ENCODE measurements at regions not wholly inside any gene's neighbourhood (a gene's known extent, or its start where the extent isn't known, plus 50 kb on each side); places are given as distances from the start of the nearest gene placed in this dataset.

DNA sequence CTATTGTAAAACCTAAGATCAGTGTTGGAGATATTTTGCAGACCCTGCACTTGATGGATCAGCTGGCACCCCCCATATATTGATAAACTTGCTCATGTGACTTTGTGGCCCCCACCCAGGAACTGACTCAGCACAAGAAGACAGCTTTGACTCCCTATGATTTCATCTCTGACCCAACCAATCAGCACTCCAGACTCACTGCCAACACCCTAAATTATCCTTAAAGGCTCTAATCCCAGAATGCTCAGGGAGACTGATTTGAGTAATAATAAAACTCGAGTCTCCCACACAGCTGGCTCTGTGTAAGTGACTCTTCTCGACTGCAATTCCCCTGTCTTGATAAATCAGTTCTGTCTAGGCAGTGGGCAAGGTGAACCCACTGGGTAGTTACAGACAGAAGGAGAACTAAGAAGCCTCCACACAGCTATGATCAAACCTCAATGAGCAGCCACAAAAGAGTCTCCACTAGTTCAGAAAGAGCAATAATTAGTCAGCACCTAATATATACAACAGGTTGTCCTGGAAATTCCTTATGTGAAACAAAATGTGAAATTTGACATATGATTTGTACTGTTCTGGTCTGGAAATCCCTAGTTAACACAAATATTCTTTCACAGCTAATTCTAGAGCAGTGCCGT lies 52.2 kb downstream of the ACTL7B start:
- TF ChIP-seq, protein P1, sequence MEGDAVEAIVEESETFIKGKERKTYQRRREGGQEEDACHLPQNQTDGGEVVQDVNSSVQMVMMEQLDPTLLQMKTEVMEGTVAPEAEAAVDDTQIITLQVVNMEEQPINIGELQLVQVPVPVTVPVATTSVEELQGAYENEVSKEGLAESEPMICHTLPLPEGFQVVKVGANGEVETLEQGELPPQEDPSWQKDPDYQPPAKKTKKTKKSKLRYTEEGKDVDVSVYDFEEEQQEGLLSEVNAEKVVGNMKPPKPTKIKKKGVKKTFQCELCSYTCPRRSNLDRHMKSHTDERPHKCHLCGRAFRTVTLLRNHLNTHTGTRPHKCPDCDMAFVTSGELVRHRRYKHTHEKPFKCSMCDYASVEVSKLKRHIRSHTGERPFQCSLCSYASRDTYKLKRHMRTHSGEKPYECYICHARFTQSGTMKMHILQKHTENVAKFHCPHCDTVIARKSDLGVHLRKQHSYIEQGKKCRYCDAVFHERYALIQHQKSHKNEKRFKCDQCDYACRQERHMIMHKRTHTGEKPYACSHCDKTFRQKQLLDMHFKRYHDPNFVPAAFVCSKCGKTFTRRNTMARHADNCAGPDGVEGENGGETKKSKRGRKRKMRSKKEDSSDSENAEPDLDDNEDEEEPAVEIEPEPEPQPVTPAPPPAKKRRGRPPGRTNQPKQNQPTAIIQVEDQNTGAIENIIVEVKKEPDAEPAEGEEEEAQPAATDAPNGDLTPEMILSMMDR (IDR thresholded peaks at IDR 0.05) = no peak
- Histone ChIP-seq H3K4me3 (no peak overlapping the region), H3K27ac (no peak overlapping the region)
- DNase-seq (ENCODE audit: low spot score) = no peak

DNA sequence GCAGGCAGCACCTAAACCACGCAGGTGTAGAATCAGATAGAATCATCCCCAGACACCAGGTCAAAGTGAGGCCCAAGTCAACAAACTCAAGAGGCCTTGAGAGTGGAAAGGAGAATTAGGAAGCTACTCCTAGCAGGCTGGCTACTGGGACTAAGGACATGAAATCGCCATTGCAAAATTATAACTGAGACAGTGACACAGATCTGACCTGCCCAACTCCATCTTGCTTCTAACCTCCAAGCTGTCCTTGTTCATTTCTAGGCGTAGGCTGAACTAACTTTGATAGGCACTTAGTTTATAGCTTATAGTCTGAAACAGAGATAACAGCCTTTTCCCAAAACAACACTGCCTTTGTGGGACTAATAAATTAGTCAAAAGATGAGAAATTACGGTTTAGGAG lies 52.8 kb downstream of the ACTL7B start:
- Histone ChIP-seq H3K27ac (no peak overlapping the region), H3K4me3 (no peak overlapping the region)
- no peak for DNase-seq (ENCODE audit: low spot score)
- TF ChIP-seq, protein P1 (IDR thresholded peaks at IDR 0.05) = no peak

DNA sequence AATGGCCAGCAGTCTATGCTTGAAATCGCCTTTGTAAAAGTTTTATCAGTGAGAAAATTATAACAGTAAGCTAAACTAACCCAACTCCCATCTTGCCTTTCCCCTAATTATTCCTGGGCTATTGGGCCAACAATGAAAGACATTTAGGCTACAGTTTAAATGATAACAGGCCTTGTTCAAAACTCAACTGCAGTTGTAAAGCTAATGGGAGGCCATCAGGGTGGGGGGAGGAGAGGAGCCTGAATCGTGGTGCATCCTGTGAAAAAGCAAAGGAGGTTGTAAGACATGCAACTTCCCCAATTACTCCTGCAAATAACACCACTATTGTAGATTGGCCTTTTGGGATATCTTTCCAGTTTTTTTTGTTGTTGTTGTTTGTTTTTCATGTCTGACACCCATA lies 53.8 kb downstream of the ACTL7B start:
- Histone ChIP-seq H3K27ac (no peak overlapping the region), H3K4me3 (no peak overlapping the region)
- DNase-seq (ENCODE audit: low spot score) = no peak
- TF ChIP-seq, protein P1 (IDR thresholded peaks at IDR 0.05) = no peak

DNA sequence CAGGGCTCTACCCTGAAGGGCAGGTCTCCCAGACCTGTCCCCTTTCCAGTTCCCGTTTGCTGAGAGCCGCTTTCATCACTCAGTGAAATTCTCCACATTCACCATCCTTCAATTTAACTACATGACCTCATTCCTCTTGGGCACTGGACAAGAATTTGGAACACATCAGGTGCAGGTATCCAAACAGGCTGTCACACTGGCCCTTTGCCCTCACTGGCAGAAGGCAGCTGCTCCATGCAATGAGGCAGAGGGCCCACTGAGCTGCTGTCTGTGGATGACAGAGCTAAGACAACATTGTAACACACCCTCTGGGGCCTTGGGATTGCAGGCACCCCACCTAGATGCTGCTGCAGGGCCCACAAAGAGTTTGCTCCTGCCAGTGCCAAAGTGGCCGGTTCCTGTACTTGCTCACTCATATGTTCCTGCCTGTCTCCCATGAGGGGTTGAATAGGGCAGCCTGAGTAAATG lies 55.1 kb downstream of the ACTL7B start:
- no peak for DNase-seq (ENCODE audit: low spot score)
- Histone ChIP-seq H3K27ac (no peak overlapping the region), H3K4me3 (no peak overlapping the region)
- TF ChIP-seq, protein P1 (IDR thresholded peaks at IDR 0.05) = no peak

GRCh38 chr9:108793573-108793972 lies 62.2 kb downstream of the ACTL7B start:
- TF ChIP-seq, protein P1 (IDR thresholded peaks at IDR 0.05) = no peak
- Histone ChIP-seq H3K27ac (no peak overlapping the region), H3K4me3 (no peak overlapping the region)
- DNase-seq (ENCODE audit: low spot score) = no peak

DNA sequence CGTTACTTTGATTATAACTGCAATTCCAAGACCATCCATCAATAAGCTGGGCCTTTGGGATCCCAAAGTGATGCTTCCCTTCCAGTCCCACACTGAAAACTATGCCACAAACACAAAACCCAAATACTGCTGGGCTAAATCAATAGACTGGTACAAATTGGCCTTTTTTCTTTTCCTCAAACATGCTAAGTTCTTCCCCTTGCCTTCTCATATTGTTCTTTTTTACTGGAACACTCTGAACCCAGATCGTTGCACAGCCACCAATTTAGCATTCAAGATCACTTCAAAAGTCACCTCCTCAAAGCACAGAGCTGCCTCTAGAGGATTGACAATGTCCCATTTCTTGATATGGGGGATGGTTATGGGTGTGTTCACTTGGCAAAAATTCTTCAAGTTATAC lies 66.0 kb downstream of the ACTL7B start:
- DNase-seq (ENCODE audit: low spot score) = no peak
- Histone ChIP-seq H3K4me3 (no peak overlapping the region), H3K27ac (no peak overlapping the region)
- TF ChIP-seq, protein P1 (IDR thresholded peaks at IDR 0.05) = no peak

GRCh38 chr9:108787690-108788048 lies 68.1 kb downstream of the ACTL7B start:
- DNase-seq (ENCODE audit: low spot score) = no peak
- no peak overlapping the region for H3K27ac ChIP-seq
- H3K4me3 ChIP-seq = no peak overlapping the region
- TF ChIP-seq, protein P1 (IDR thresholded peaks at IDR 0.05) = no peak
